Upper lobe of left lung (tissue), 4 donors: ENCODE measurements at regions not wholly inside any gene's neighbourhood (a gene's known extent, or its start where the extent isn't known, plus 50 kb on each side); places are given as distances from the start of the nearest gene placed in this dataset.

Experiments
- EP300 ChIP-seq, 4 donors: sonication (generic); formaldehyde crosslinking; IDR thresholded peaks; one replicate each; pipeline ENCODE4 v1.5.1; 2017; ENCODE audit warnings: antibody characterized with exemption in 4 of 4, control low read depth in 2 of 4
- POLR2AphosphoS5 ChIP-seq, 2 donors: sonication (generic); formaldehyde crosslinking; IDR thresholded peaks; one replicate each; pipeline ENCODE4 v1.5.1; 2017; ENCODE audit warnings: antibody characterized with exemption in 2 of 2

- no peak for TF ChIP-seq POLR2AphosphoS5 (IDR thresholded peaks at IDR 0.05)
- no peak for TF ChIP-seq EP300 (IDR thresholded peaks at IDR 0.05)
Measured at GRCh38 chr22:48600681-48601080, 1227.0 kb downstream of the BRD1 start.
